ENCODE measurements at regions not wholly inside any gene's neighbourhood (a gene's known extent, or its start where the extent isn't known, plus 50 kb on each side); places are given as distances from the start of the nearest gene placed in this dataset.
"Not testable (repeated sequence)": the region's sequence is repeated elsewhere in the genome, so short reads cannot be mapped to it uniquely, and the experiment has no call there.

DNA sequence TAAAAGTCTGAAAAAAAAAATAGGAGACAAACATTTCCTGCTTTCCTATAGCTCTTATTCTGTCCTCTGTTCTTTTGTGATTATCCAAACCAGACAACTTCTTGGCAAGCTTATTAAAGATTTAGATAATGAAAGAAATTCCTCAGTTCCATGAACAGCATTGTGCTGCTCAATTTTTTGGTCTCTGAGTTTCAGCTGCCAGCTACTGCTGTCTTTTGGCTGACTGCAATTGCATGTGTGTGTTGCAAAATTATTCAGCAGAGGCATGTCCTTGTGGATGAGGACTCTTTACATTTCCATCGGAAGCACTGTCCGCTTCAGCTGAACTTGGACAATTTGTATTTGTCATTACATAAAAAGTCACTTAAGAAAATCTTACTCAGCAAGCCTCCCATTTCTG lies 397.3 kb upstream of the RASGRP1 start:
- DNase-seq (ENCODE audit: low read depth) = no peak

- DNase-seq (ENCODE audit: low read depth) = no peak
Measured at GRCh38 chr15:38972831-38973230, 408.2 kb upstream of the RASGRP1 start.

- no peak for DNase-seq (ENCODE audit: low read depth)
Measured at GRCh38 chr15:38975282-38975990, 410.8 kb upstream of the RASGRP1 start.

GRCh38 chr15:38991126-38991525 lies 426.5 kb upstream of the RASGRP1 start:
- DNase-seq (ENCODE audit: low read depth) = no peak

GRCh38 chr15:38991701-38992100 lies 427.1 kb upstream of the RASGRP1 start:
- DNase-seq (ENCODE audit: low read depth) = no peak

- DNase-seq (ENCODE audit: low read depth) = no peak
Measured at GRCh38 chr15:38992506-38992905, 427.9 kb upstream of the RASGRP1 start.

DNA sequence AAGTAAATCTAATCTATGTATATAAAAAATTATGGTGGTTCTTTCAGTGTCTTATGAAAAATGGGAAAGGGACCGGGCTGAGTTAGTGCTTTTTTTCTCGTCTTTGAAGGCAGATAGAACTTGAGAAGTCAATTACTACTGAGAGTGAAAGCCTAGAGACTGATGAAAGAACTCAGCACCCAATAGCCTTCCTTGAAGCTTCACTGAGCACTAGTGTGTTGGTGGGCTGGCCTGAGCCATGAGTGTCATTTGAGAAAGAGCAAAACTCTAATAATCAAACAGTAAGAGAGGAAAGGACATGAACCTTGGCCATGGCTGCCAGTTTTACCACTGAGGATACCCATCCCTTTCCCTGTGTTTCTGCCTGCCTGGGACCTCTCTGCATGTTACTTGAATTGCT lies 428.3 kb upstream of the RASGRP1 start:
- no peak for DNase-seq (ENCODE audit: low read depth)

DNA sequence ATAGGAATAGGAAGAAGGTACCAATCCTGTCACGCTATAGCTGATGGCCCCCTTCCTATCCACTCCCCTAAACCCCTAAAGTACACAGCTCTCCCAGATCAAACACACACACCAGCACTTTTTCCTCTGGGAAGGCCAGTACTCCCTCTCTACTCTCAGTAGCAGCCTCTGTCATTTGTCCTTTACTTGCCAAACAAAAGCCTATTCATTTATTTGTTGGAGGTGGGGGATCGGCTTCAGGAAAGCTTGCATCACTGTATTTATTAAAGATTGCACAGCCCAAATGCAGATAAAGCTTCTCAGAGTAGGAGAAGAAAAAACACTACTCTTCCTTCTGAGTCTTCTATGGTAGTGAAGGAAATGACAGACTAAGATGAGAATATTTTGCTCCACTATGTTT lies 429.7 kb upstream of the RASGRP1 start:
- no peak for DNase-seq (ENCODE audit: low read depth)

GRCh38 chr15:38996111-38996631 lies 431.6 kb upstream of the RASGRP1 start:
- no peak for DNase-seq (ENCODE audit: low read depth)

DNA sequence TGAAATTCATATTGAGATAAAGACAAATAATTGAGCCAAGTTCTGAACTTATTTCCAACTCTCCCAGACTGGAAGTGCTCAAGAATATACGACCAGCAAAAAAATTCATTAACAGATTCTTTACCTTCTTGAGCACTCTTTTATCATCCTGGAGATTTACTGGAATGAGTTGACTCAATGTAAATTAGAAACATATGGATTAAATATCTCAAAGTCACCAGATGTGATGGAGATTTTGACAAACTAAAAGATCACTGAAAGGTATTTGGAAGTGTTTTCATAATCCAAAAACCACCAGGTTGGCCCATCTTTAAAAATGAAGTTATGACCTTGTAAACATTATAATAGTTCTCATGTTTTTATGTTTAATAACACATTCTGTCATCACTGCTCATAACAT lies 433.2 kb upstream of the RASGRP1 start:
- no peak for DNase-seq (ENCODE audit: low read depth)

DNA sequence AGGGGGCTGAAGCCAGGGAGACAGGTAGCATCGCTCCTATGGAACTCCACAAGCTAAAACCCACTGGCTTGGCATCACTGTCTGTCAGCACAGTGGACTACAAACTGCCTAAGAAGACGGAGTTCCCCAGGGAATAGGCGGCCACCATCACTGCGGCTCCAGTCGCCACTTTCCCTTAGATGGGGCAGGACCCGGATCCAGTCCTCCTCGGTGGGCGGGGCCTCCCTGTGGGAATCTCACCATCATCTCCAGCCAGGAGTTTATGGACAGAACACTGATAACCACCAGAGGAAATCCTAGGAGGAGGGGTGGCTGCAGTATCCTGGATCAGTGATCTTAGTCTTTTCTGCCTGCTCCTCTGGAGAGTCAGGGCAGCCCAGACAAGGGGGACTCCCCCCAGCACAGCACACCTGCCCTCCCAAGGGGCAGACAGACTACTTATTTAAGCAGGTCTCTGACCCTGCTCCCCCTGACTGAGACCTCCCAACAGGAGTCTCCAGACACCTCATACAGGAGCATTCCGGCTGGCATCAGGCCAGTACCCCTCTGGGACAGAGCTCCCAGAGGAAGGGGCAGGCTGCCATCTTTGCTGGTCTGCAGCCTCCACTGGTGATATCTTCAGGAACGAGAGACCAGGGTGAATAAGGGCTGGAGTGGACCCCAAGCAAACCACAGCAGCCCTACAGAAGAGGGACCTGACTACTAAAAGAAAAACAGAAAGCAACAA lies 435.6 kb upstream of the RASGRP1 start:
- DNase-seq (ENCODE audit: low read depth) = no peak

- no peak for DNase-seq (ENCODE audit: low read depth)
Measured at GRCh38 chr15:39009740-39010139, 445.1 kb upstream of the RASGRP1 start.

GRCh38 chr15:39011066-39011465 lies 446.5 kb upstream of the RASGRP1 start:
- not testable (repeated sequence) for DNase-seq (ENCODE audit: low read depth)

DNA sequence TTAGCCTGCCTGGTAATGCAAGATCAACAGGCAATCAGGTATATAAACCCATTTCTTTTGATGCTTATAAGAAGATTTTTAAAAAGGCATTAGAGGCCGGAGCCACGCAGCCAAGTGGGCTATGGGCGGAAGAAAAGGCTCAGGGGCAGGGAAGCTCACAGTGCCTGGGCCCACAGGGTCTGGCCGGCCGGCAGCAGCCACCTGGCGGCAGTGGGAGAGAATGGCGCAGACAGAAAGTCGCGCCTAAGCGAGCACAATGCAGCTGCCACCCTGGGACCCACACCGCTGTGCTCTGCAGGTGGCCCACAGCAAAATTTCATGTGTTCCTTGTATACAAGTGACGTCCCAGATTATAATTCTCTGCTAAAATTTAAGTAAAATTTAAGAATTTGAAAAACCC lies 448.6 kb upstream of the RASGRP1 start:
- DNase-seq (ENCODE audit: low read depth) = no peak

- DNase-seq (ENCODE audit: low read depth) = no peak
Measured at GRCh38 chr15:39014682-39015081, 450.1 kb upstream of the RASGRP1 start.

DNA sequence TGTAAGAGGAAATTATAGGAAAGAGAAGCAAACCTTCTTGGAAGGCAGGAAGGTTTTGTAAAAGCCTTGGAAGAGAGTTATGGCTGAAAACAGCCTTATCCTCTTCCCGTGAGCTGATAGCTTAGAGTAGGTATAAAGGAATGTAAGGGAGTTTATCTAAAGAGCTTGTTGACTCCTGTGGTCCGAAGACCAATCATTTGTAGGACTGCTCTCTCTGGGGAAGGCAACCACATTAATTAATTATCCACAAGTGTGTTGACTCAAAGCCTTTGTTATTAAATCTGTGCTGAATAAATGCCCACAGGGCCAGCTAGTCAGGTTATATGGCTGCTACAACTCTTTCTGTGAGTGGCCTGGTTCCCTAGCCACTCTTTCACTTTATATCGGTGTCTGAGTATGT lies 452.1 kb upstream of the RASGRP1 start:
- DNase-seq (ENCODE audit: low read depth) = no peak

GRCh38 chr15:39018966-39019365 lies 454.4 kb upstream of the RASGRP1 start:
- no peak for DNase-seq (ENCODE audit: low read depth)

DNA sequence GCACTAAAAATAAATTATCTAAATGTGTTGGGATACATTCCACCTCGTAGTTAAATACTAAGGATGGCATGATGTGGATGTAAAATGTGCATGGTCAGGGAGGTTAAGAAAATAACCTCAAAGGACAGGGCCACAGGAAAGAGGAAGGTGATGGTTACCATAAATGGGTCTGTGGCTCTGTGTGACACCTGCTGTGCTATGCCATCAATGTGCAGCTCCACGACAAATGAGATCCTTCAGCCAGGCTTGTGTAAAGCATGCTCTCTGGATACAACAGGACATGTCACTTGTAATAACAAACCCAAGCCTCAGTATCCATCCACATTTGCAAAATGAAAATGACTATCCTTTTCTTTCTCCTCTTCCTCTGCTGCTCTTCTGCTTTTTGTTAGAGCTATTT lies 456.7 kb upstream of the RASGRP1 start:
- no peak for DNase-seq (ENCODE audit: low read depth)

GRCh38 chr15:39022532-39023305 lies 458.1 kb upstream of the RASGRP1 start:
- no peak for DNase-seq (ENCODE audit: low read depth)

- no peak for DNase-seq (ENCODE audit: low read depth)
Measured at GRCh38 chr15:39025321-39025720, 460.7 kb upstream of the RASGRP1 start.

DNA sequence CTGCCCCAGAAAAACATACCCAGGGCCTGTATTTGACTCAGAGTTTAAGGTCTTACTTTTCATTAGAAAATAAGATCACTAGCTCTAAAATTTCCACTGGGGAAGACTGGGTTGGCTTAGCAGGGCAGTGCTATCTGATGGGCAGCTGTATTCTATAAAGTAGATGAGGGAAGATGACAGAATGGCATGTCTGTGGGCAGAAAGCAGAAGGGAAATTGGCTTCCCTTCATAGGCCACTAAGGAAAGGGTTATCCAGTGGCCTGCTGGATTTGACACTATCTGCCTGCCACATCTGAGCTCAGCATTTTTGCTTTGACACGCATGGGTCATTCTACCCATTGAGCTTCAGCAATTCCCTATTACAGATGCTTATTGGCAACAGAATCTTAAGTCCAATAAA lies 461.3 kb upstream of the RASGRP1 start:
- DNase-seq (ENCODE audit: low read depth) = no peak

- DNase-seq (ENCODE audit: low read depth) = no peak
Measured at GRCh38 chr15:39028069-39028468, 463.5 kb upstream of the RASGRP1 start.

DNA sequence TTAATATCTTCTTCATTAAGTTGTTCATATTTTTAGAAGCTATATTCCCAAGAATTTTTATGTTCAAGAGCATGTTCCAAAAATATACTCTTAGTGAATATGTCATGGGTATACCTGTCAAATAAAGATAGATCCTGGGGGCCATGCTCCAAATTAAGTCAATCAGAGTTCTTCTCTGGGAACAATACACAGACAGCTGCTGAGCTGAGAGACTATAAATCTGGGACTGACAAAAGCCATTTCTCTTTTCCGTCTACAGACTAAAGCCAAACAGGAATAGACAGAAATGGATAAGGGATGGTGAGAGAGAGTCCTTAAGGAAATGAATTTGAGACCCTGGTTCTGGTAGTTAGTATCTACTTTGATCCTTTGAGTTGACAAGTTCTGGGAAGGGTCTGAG lies 465.1 kb upstream of the RASGRP1 start:
- DNase-seq (ENCODE audit: low read depth) = no peak
